H9 (cell line): ENCODE measurements at regions not wholly inside any gene's neighbourhood (a gene's known extent, or its start where the extent isn't known, plus 50 kb on each side); places are given as distances from the start of the nearest gene placed in this dataset.

Experiments used
- DNase-seq: peaks from one replicate; pipeline ENCODE4 v3.0.0-alpha.2; 2017
- H2AFZ ChIP-seq: one replicate; pipeline ENCODE4 v1.6.1; 2013; ENCODE audit warnings: mild to moderate bottlenecking, low read length, control low read depth, moderate library complexity
- H2AK5ac ChIP-seq: 2 replicates; pipeline ENCODE4 v1.6.1; 2013; ENCODE audit warnings: low read length, control low read depth, mixed read lengths; ENCODE audit not compliant: insufficient read length
- H2BK120ac ChIP-seq: one replicate; pipeline ENCODE4 v1.6.1; 2013; ENCODE audit warnings: low read depth, mild to moderate bottlenecking, low read length, control low read depth, inconsistent platforms; ENCODE audit not compliant: poor library complexity, severe bottlenecking
- H2BK12ac ChIP-seq: 2 replicates; pipeline ENCODE4 v1.6.1; 2013; ENCODE audit warnings: low read length, control low read depth, mixed read lengths, low read depth; ENCODE audit not compliant: insufficient read length
- H2BK15ac ChIP-seq: 2 replicates; pipeline ENCODE4 v1.6.1; 2013; ENCODE audit warnings: low read depth, low read length, control low read depth
- H2BK20ac ChIP-seq: one replicate; pipeline ENCODE4 v1.6.1; 2013; ENCODE audit warnings: low read depth, mild to moderate bottlenecking, low read length, control low read depth, inconsistent platforms; ENCODE audit not compliant: poor library complexity, severe bottlenecking
- H2BK5ac ChIP-seq: 2 replicates; pipeline ENCODE4 v1.6.1; 2013; ENCODE audit warnings: low read length, control low read depth, mixed read lengths; ENCODE audit not compliant: insufficient read length
- H3K14ac ChIP-seq: 2 replicates; pipeline ENCODE4 v1.6.1; 2013; ENCODE audit warnings: low read length, control low read depth; ENCODE audit not compliant: insufficient read depth
- H3K18ac ChIP-seq: 2 replicates; pipeline ENCODE4 v1.6.1; 2013; ENCODE audit warnings: low read depth, mild to moderate bottlenecking, mixed read lengths, low read length, control low read depth; ENCODE audit not compliant: insufficient read length
- H3K23ac ChIP-seq: 2 replicates; pipeline ENCODE4 v1.6.1; 2013; ENCODE audit warnings: low read length, control low read depth, mixed read lengths, low read depth; ENCODE audit not compliant: insufficient read length
- H3K23me2 ChIP-seq: 2 replicates; pipeline ENCODE4 v1.6.1; 2013; ENCODE audit warnings: low read depth, mild to moderate bottlenecking, mixed read lengths, low read length, control low read depth; ENCODE audit not compliant: insufficient read length, poor library complexity, severe bottlenecking
- H3K27ac ChIP-seq: 2 replicates; pipeline ENCODE4 v1.5.1; 2013; ENCODE audit warnings: low read length, control low read depth, mixed read lengths, low read depth; ENCODE audit not compliant: insufficient read length
- H3K27me3 ChIP-seq: 2 replicates; pipeline ENCODE4 v1.6.1; 2013; ENCODE audit warnings: low read length, control low read depth, inconsistent platforms; ENCODE audit not compliant: insufficient read depth
- H3K4ac ChIP-seq: 2 replicates; pipeline ENCODE4 v1.6.1; 2013; ENCODE audit warnings: low read depth, mild to moderate bottlenecking, control low read depth, inconsistent platforms, low read length, moderate library complexity
- H3K4me1 ChIP-seq: 2 replicates; pipeline ENCODE4 v1.6.1; 2013; ENCODE audit warnings: low read length, control low read depth, inconsistent platforms; ENCODE audit not compliant: insufficient read depth
- H3K4me2 ChIP-seq: 2 replicates; pipeline ENCODE4 v1.6.1; 2013; ENCODE audit warnings: low read length, control low read depth, mixed read lengths; ENCODE audit not compliant: insufficient read length, insufficient read depth
- H3K56ac ChIP-seq: 2 replicates; pipeline ENCODE4 v1.6.1; 2013; ENCODE audit warnings: low read depth, mild to moderate bottlenecking, mixed read lengths, low read length, control low read depth; ENCODE audit not compliant: insufficient read length
- H3K79me1 ChIP-seq: 2 replicates; pipeline ENCODE4 v1.6.1; 2013; ENCODE audit warnings: low read depth, mild to moderate bottlenecking, moderate library complexity, low read length, control low read depth, inconsistent platforms; ENCODE audit not compliant: insufficient read depth, poor library complexity, severe bottlenecking
- H3K79me2 ChIP-seq: 2 replicates; pipeline ENCODE4 v1.6.1; 2013; ENCODE audit warnings: low read length, control low read depth, inconsistent platforms; ENCODE audit not compliant: insufficient read depth
- H3K9ac ChIP-seq: 2 replicates; pipeline ENCODE4 v1.6.1; 2013; ENCODE audit warnings: low read length, control low read depth, mixed read lengths; ENCODE audit not compliant: insufficient read length; ENCODE audit errors: extremely low read depth
- H3K9me3 ChIP-seq: one replicate; pipeline ENCODE4 v1.6.1; 2013; ENCODE audit warnings: low read depth, low read length, inconsistent platforms; ENCODE audit not compliant: control insufficient read depth
- H3T11ph ChIP-seq: one replicate; pipeline ENCODE4 v1.6.1; 2013; ENCODE audit warnings: mild to moderate bottlenecking, low read length, control low read depth, inconsistent platforms
- H4K20me1 ChIP-seq: one replicate; pipeline ENCODE4 v1.6.1; 2013; ENCODE audit not compliant: control insufficient read depth, insufficient read length, insufficient read depth
- H4K5ac ChIP-seq: 2 replicates; pipeline ENCODE4 v1.6.1; 2013; ENCODE audit warnings: low read depth, mild to moderate bottlenecking, mixed read lengths, low read length, control low read depth; ENCODE audit not compliant: insufficient read length
- H4K8ac ChIP-seq: replicated peaks from 2 replicates; pipeline ENCODE4 v1.6.1; 2013; ENCODE audit warnings: low read length, control low read depth, mixed read lengths, low read depth; ENCODE audit not compliant: insufficient read length
- H4K91ac ChIP-seq: 2 replicates; pipeline ENCODE4 v1.6.1; 2013; ENCODE audit warnings: low read depth, mild to moderate bottlenecking, moderate library complexity, mixed read lengths, low read length, control low read depth; ENCODE audit not compliant: insufficient read length
- H3K27ac Mint-ChIP-seq, 3 experiments: 2 replicates in 2 of 3; 3 replicates in 1 of 3; pipeline ENCODE4 v1.8.0; 2020 to 2021; ENCODE audit warnings: mixed read lengths in 3 of 3, mild to moderate bottlenecking in 1 of 3, moderate library complexity in 1 of 3
- H3K27me3 Mint-ChIP-seq: 2 replicates; pipeline ENCODE4 v1.8.0; 2021; ENCODE audit warnings: low read depth, mild to moderate bottlenecking, moderate library complexity, mixed read lengths
- H3K36me3 Mint-ChIP-seq, 3 experiments: 2 replicates in 2 of 3; 3 replicates in 1 of 3; pipeline ENCODE4 v1.8.0; 2020 to 2021; ENCODE audit warnings: low read depth in 3 of 3, mixed read lengths in 3 of 3; ENCODE audit not compliant: insufficient read depth in 1 of 3
- H3K4me1 Mint-ChIP-seq, 2 experiments: 2 replicates each; pipeline ENCODE4 v1.8.0; 2020; ENCODE audit warnings: mixed read lengths in 2 of 2
- H3K4me3 Mint-ChIP-seq, 2 experiments: 2 replicates in 1 of 2; 3 replicates in 1 of 2; pipeline ENCODE4 v1.8.0; 2020 to 2021; ENCODE audit warnings: mild to moderate bottlenecking in 2 of 2, mixed read lengths in 2 of 2, moderate library complexity in 1 of 2
- H3K9me3 Mint-ChIP-seq, 2 experiments: 2 replicates in 1 of 2; 3 replicates in 1 of 2; pipeline ENCODE4 v1.8.0; 2020; ENCODE audit warnings: mild to moderate bottlenecking in 2 of 2, mixed read lengths in 2 of 2, moderate library complexity in 1 of 2
- CTCF ChIP-seq: fragments of 200-600 bp; sonication (generic); conservative IDR thresholded peaks from 3 replicates; pipeline ENCODE4 v1.8.0; 2021; ENCODE audit warnings: antibody characterized with exemption, mild to moderate bottlenecking
- WGBS: extraction: QIAGEN DNeasy Blood & Tissue Kit; methylation state at CpG from one replicate; pipeline ENCODE4 v1.1.7; 2013; ENCODE audit warnings: missing lambda C conversion rate, low lambda C conversion rate, mixed read lengths; ENCODE audit not compliant: insufficient read length; ENCODE audit errors: extremely low coverage; 5-methylcytosine and 5-hydroxymethylcytosine counted together

GRCh38 chr14:101192661-101193000 is 289.1 kb upstream of the RTL1 start:
- no peak overlapping the region for H3K27ac Mint-ChIP-seq
- Histone ChIP-seq H3K4me1 (no peaks in the 10 kb centered on the region), H3K56ac (no peak overlapping the region), H2BK20ac (no peak overlapping the region), H4K20me1 (no peaks in the 10 kb centered on the region), H3K27ac (no peak overlapping the region), H2BK12ac (no peak overlapping the region), H3K79me2 (no peaks in the 10 kb centered on the region), H3K18ac (no peak overlapping the region), H3K14ac (no peak overlapping the region), H2BK15ac (no peak overlapping the region), H3K9ac (no peak overlapping the region), H3K79me1 (no peaks in the 10 kb centered on the region), H3K27me3 (no peaks in the 10 kb centered on the region), H4K5ac (no peak overlapping the region), H4K91ac (no peak overlapping the region), H3K23ac (no peak overlapping the region), H2AK5ac (no peak overlapping the region), H3T11ph (no peak overlapping the region), H3K4ac (no peak overlapping the region), H2AFZ (no peak overlapping the region), H3K23me2 (no peaks in the 10 kb centered on the region), H4K8ac (no peak overlapping the region), H2BK120ac (no peak overlapping the region), H2BK5ac (no peak overlapping the region), H3K4me2 (no peak overlapping the region), H3K9me3 (no peaks in the 10 kb centered on the region)
- DNase-seq: no peak
- WGBS: no CpG with 5 or more reads among the region's 4 CpGs
- no peak for TF ChIP-seq CTCF
- H3K4me1 Mint-ChIP-seq: peaks cover 19% of the 10 kb centered on the region in 2 experiments
- H3K27me3 Mint-ChIP-seq: peaks cover 16% of the 10 kb centered on the region
- no peaks in the 10 kb centered on the region; a peak in 1 of 5 replicates for H3K9me3 Mint-ChIP-seq
- no peaks in the 10 kb centered on the region; a peak in 1 of 7 replicates for H3K36me3 Mint-ChIP-seq
- H3K4me3 Mint-ChIP-seq: no peak overlapping the region
